Stomach (tissue), 4 donors: ENCODE measurements at regions not wholly inside any gene's neighbourhood (a gene's known extent, or its start where the extent isn't known, plus 50 kb on each side); places are given as distances from the start of the nearest gene placed in this dataset.

Source experiments
- CTCF ChIP-seq, 7 experiments: fragments of 450-650 bp in 4 of 7; fragments of 200-600 bp in 3 of 7; sonication (generic) in 3 of 7; IDR thresholded peaks; one replicate each; pipeline ENCODE4 v1.5.1; 2016 to 2019; ENCODE audit warnings: antibody characterized with exemption in 7 of 7, control low read depth in 2 of 7, mild to moderate bottlenecking in 1 of 7
- EP300 ChIP-seq: sonication (generic); formaldehyde crosslinking; IDR thresholded peaks from one replicate; pipeline ENCODE4 v1.6.1; 2017; ENCODE audit warnings: antibody characterized with exemption
- POLR2A ChIP-seq, 4 donors: fragments of 450-650 bp; IDR thresholded peaks; one replicate each; pipeline ENCODE4 v1.6.1; 2016; ENCODE audit warnings: antibody characterized with exemption in 4 of 4, control low read depth in 2 of 4, mild to moderate bottlenecking in 1 of 4, moderate library complexity in 1 of 4
- POLR2AphosphoS5 ChIP-seq, 3 donors: sonication (generic); formaldehyde crosslinking; IDR thresholded peaks; one replicate each; pipeline ENCODE4 v1.6.1; 2016; ENCODE audit warnings: antibody characterized with exemption in 3 of 3

DNA sequence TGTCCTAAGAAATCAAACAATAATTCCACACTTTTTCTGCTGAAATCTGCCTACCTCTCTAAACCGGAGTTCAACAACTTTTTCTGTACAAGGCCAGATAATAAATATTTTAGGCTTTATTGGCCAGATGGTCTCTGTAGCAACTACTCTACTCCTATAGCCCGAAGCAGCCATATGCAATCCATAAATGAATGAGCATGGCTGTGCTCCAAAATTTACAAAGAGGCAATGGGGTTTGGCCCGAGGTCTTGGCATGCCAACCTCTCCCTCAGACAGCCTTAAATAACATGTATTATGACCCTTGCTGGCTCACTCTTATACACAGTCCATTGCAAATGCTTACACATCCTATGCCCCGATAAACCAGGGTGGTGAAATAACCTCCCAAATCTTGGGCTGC is 98.6 kb upstream of the GPM6A start:
- TF ChIP-seq CTCF (IDR thresholded peaks at IDR 0.05) (no peak), POLR2A (IDR thresholded peaks at IDR 0.05) (no peak), POLR2AphosphoS5 (IDR thresholded peaks at IDR 0.05) (no peak), EP300 (no peak)
